ENCODE measurements at regions not wholly inside any gene's neighbourhood (a gene's known extent, or its start where the extent isn't known, plus 50 kb on each side); places are given as distances from the start of the nearest gene placed in this dataset.

DNA sequence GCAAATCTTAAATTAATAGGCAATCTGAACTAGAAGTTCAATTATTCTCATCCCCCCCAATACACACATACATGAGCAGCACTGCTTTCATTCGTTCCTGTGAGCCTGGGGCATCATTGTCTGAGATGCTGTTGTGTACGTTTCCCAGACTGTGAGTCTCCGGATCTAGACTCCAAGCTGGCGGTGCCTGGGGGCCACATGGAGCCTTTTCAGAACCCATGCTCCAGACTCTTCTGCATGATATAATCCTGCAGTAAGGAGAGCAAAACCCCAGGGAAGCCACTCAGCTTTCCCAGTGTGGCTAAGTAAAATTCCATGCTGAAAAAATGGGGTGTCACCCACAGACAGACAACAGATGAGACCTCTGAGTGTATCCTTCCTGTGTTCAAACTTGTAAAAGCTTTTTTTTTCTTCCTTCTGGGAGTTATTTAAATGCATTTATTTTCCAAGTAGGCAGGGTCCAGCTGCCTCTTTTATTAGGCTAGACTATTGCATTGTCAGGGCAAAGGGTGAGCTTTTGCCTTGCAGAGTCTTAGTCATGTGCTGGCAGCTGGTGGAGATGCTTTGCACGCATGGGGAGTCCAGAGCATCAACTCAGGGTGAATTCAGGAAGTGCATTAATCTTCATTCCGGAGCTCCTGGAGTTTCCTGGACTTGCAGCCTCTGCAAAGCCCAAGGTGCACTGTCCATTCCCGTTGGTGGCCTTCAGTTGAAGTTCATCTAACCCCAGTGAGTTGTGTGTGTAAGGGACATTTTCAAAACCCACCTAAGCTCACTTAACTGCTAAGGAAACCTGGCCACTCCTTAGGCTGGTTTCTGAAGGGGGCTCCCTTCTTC lies 185.7 kb upstream of the ADO start:
- TF ChIP-seq CTCF (IDR thresholded peaks at IDR 0.05): no peak
- TF ChIP-seq POLR2A (IDR thresholded peaks at IDR 0.05): no peak

Measured in heart left ventricle (tissue), 13 donors.